ENCODE measurements at regions not wholly inside any gene's neighbourhood (a gene's known extent, or its start where the extent isn't known, plus 50 kb on each side); places are given as distances from the start of the nearest gene placed in this dataset.
A peak's percentile ranks its signal among the peaks of the same experiment; 100 is the strongest.

GRCh38 chr2:145157741-145158591 lies 638.0 kb upstream of the ZEB2 start:
- DNase-seq (ENCODE audit: low read depth in 2 of 2) = peak; percentile 82 to 84

GRCh38 chr2:145157036-145157675 lies 637.2 kb upstream of the ZEB2 start:
- DNase-seq (ENCODE audit: low read depth in 2 of 2) = no peak

GRCh38 chr2:145156199-145156598 lies 636.3 kb upstream of the ZEB2 start:
- DNase-seq (ENCODE audit: low read depth in 2 of 2) = no peak

GRCh38 chr2:145155196-145155595 lies 635.3 kb upstream of the ZEB2 start:
- DNase-seq (ENCODE audit: low read depth in 2 of 2) = no peak

GRCh38 chr2:145154731-145155130 lies 634.8 kb upstream of the ZEB2 start:
- no peak for DNase-seq (ENCODE audit: low read depth in 2 of 2)

GRCh38 chr2:145146691-145147090 lies 626.8 kb upstream of the ZEB2 start:
- no peak for DNase-seq (ENCODE audit: low read depth in 2 of 2)

- no peak for DNase-seq (ENCODE audit: low read depth in 2 of 2)
Observed at GRCh38 chr2:145144131-145144728, 624.3 kb upstream of the ZEB2 start.

GRCh38 chr2:145141981-145142380 lies 622.1 kb upstream of the ZEB2 start:
- DNase-seq (ENCODE audit: low read depth in 2 of 2) = no peak

GRCh38 chr2:145140658-145141057 lies 620.7 kb upstream of the ZEB2 start:
- DNase-seq (ENCODE audit: low read depth in 2 of 2) = no peak

- no peak for DNase-seq (ENCODE audit: low read depth in 2 of 2)
Observed at GRCh38 chr2:145138626-145139025, 618.7 kb upstream of the ZEB2 start.

- no peak for DNase-seq (ENCODE audit: low read depth in 2 of 2)
Observed at GRCh38 chr2:145137901-145138300, 618.0 kb upstream of the ZEB2 start.

GRCh38 chr2:145137211-145137610 lies 617.3 kb upstream of the ZEB2 start:
- DNase-seq (ENCODE audit: low read depth in 2 of 2) = no peak

GRCh38 chr2:145136702-145137101 lies 616.8 kb upstream of the ZEB2 start:
- no peak for DNase-seq (ENCODE audit: low read depth in 2 of 2)

- no peak for DNase-seq (ENCODE audit: low read depth in 2 of 2)
Observed at GRCh38 chr2:145126146-145126545, 606.2 kb upstream of the ZEB2 start.

GRCh38 chr2:145124085-145124484 lies 604.2 kb upstream of the ZEB2 start:
- DNase-seq (ENCODE audit: low read depth in 2 of 2) = no peak

- no peak for DNase-seq (ENCODE audit: low read depth in 2 of 2)
Observed at GRCh38 chr2:145123606-145124005, 603.7 kb upstream of the ZEB2 start.

- no peak for DNase-seq (ENCODE audit: low read depth in 2 of 2)
Observed at GRCh38 chr2:145119225-145119624, 599.3 kb upstream of the ZEB2 start.

- no peak for DNase-seq (ENCODE audit: low read depth in 2 of 2)
Observed at GRCh38 chr2:145116834-145117725, 597.2 kb upstream of the ZEB2 start.

- DNase-seq (ENCODE audit: low read depth in 2 of 2) = no peak
Observed at GRCh38 chr2:145116056-145116455, 596.1 kb upstream of the ZEB2 start.

GRCh38 chr2:145114726-145115125 lies 594.8 kb upstream of the ZEB2 start:
- no peak for DNase-seq (ENCODE audit: low read depth in 2 of 2)

- DNase-seq (ENCODE audit: low read depth in 2 of 2) = no peak
Observed at GRCh38 chr2:145112467-145112866, 592.5 kb upstream of the ZEB2 start.
